Stomach (tissue), 8 donors: ENCODE measurements at regions not wholly inside any gene's neighbourhood (a gene's known extent, or its start where the extent isn't known, plus 50 kb on each side); places are given as distances from the start of the nearest gene placed in this dataset.

Experiments used
- DNase-seq, 2 donors: peaks; one replicate each; pipeline versions ENCODE4 v3.0.0 to v3.0.0-alpha.2; 2013 to 2019
- H3K27ac ChIP-seq, 5 donors: fragments of 200-600 bp in 4 of 5; sonication (generic) in 4 of 5; one replicate each; pipeline ENCODE4 v1.5.1; 2013 to 2019; ENCODE audit warnings: mild to moderate bottlenecking in 1 of 5, moderate library complexity in 1 of 5
- H3K27me3 ChIP-seq, 3 donors: fragments of 200-600 bp; sonication (generic); one replicate each; pipeline ENCODE4 v1.5.1; 2017 to 2019; ENCODE audit warnings: mixed run types in 1 of 3
- H3K36me3 ChIP-seq, 4 donors: fragments of 200-600 bp; sonication (generic); 1 replicate in 3 of 4; 2 replicates in 1 of 4; pipeline ENCODE4 v1.5.1; 2016 to 2019
- H3K4me1 ChIP-seq, 4 donors: fragments of 200-600 bp; sonication (generic); one replicate each; pipeline ENCODE4 v1.5.1; 2016 to 2019
- H3K4me3 ChIP-seq, 4 donors: fragments of 200-600 bp; sonication (generic) in 3 of 4; one replicate each; pipeline ENCODE4 v1.5.1; 2016 to 2019; ENCODE audit warnings: mild to moderate bottlenecking in 1 of 4
- H3K9me3 ChIP-seq, 4 donors: fragments of 200-600 bp; sonication (generic); one replicate each; pipeline ENCODE4 v1.5.1; 2016 to 2019
- EP300 ChIP-seq: sonication (generic); formaldehyde crosslinking; IDR thresholded peaks from one replicate; pipeline ENCODE4 v1.6.1; 2017; ENCODE audit warnings: antibody characterized with exemption
- POLR2A ChIP-seq, 4 donors: fragments of 450-650 bp; IDR thresholded peaks; one replicate each; pipeline ENCODE4 v1.6.1; 2016; ENCODE audit warnings: antibody characterized with exemption in 4 of 4, control low read depth in 2 of 4, mild to moderate bottlenecking in 1 of 4, moderate library complexity in 1 of 4
- POLR2AphosphoS5 ChIP-seq, 3 donors: sonication (generic); formaldehyde crosslinking; IDR thresholded peaks; one replicate each; pipeline ENCODE4 v1.6.1; 2016; ENCODE audit warnings: antibody characterized with exemption in 3 of 3
- WGBS, 5 donors: extraction: QIAGEN DNeasy Blood & Tissue Kit in 3 of 5; methylation state at CpG; one replicate each; pipeline versions ENCODE4 v1.1.5 to v1.1.7; 2013 to 2018; 5-methylcytosine and 5-hydroxymethylcytosine counted together
- intact Hi-C: fragments of 100-400 bp; cut with DNase I; formaldehyde crosslinking; loops from one replicate; pipeline ENCODE4 v1.15.1; 2023; ENCODE audit warnings: low total_unique reads
- TF ChIP-seq, protein P1 (sequence below), 7 experiments: fragments of 450-650 bp in 4 of 7; fragments of 200-600 bp in 3 of 7; sonication (generic) in 3 of 7; IDR thresholded peaks; one replicate each; pipeline ENCODE4 v1.5.1; 2016 to 2019; ENCODE audit warnings: antibody characterized with exemption in 7 of 7, control low read depth in 2 of 7, mild to moderate bottlenecking in 1 of 7
- donor health status: healthy with polysubstance abuse.
- donor health status: Bipolar disorder and iron deficiency.
- donor health status: healthy.

DNA sequence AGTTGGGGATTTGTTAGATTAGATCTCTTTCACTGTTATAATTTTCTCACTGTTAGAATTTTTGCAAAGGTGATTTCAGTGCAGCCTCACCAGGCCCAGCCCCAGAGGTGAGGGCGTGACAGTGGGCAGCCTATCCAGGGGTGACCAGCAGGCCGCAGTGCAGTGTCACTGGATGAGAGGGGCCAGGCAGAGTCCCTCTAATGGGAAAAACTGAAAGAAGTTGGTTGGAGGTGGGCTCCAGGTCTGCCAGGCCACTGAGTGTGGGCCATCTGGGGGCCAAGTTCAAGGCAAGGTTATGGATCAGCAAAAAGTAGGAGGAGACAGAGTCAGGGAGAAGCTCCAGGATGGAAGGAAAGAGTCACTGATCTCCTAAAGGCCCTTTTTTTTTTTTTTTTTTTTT is 90.5 kb upstream of the SDK1 start:
- WGBS, 5 donors, result 90 to 98% (median 96%) methylated on average over 2 of the region's 2 CpGs
- Histone ChIP-seq H3K27ac (no peak overlapping the region), H3K9me3 (peaks cover 0 to 4% (median 0%) of the 10 kb centered on the region in 4 donors), H3K4me1 (no peaks in the 10 kb centered on the region), H3K27me3 (no peaks in the 10 kb centered on the region), H3K36me3 (no peaks in the 10 kb centered on the region), H3K4me3 (no peak overlapping the region)
- intact Hi-C loops, result no loop called here
- no peak for TF ChIP-seq POLR2AphosphoS5 (IDR thresholded peaks at IDR 0.05)
- TF ChIP-seq POLR2A (IDR thresholded peaks at IDR 0.05), result no peak
- no peak for TF ChIP-seq EP300
- TF ChIP-seq, protein P1, sequence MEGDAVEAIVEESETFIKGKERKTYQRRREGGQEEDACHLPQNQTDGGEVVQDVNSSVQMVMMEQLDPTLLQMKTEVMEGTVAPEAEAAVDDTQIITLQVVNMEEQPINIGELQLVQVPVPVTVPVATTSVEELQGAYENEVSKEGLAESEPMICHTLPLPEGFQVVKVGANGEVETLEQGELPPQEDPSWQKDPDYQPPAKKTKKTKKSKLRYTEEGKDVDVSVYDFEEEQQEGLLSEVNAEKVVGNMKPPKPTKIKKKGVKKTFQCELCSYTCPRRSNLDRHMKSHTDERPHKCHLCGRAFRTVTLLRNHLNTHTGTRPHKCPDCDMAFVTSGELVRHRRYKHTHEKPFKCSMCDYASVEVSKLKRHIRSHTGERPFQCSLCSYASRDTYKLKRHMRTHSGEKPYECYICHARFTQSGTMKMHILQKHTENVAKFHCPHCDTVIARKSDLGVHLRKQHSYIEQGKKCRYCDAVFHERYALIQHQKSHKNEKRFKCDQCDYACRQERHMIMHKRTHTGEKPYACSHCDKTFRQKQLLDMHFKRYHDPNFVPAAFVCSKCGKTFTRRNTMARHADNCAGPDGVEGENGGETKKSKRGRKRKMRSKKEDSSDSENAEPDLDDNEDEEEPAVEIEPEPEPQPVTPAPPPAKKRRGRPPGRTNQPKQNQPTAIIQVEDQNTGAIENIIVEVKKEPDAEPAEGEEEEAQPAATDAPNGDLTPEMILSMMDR (IDR thresholded peaks at IDR 0.05), result no peak
- no peak for DNase-seq

DNA sequence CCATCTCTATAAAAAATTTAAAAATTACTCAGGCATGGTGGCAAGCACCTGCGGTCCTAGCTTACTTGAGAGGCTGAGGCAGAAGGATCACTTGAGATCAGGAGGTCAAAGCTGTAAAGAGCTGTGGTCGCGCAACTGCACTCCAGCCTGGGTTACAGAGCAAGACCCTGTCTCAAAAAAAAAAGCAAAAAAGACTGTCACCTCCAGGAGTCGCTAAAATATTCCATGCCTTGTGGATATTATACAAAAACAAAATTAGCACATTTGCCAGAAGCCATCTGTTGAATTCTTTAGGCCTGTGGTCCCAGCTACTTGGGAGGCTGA is 87.0 kb upstream of the SDK1 start:
- no peak overlapping the region for H3K4me3 ChIP-seq
- H3K9me3 ChIP-seq, result peaks cover 0 to 3% (median 0%) of the 10 kb centered on the region in 4 donors
- H3K27ac ChIP-seq, result no peak overlapping the region
- WGBS, 5 donors, result 70 to 84% (median 71%) methylated on average over 4 of the region's 4 CpGs
- no peak for DNase-seq
- no peaks in the 10 kb centered on the region for H3K27me3 ChIP-seq
- intact Hi-C loops, result no loop called here
- TF ChIP-seq, protein P1 (IDR thresholded peaks at IDR 0.05), result no peak
- TF ChIP-seq EP300, result no peak
- no peak for TF ChIP-seq POLR2AphosphoS5 (IDR thresholded peaks at IDR 0.05)
- TF ChIP-seq POLR2A (IDR thresholded peaks at IDR 0.05), result no peak
- no peaks in the 10 kb centered on the region for H3K36me3 ChIP-seq
- peaks cover 0 to 27% (median 6%) of the 10 kb centered on the region in 4 donors for H3K4me1 ChIP-seq

DNA sequence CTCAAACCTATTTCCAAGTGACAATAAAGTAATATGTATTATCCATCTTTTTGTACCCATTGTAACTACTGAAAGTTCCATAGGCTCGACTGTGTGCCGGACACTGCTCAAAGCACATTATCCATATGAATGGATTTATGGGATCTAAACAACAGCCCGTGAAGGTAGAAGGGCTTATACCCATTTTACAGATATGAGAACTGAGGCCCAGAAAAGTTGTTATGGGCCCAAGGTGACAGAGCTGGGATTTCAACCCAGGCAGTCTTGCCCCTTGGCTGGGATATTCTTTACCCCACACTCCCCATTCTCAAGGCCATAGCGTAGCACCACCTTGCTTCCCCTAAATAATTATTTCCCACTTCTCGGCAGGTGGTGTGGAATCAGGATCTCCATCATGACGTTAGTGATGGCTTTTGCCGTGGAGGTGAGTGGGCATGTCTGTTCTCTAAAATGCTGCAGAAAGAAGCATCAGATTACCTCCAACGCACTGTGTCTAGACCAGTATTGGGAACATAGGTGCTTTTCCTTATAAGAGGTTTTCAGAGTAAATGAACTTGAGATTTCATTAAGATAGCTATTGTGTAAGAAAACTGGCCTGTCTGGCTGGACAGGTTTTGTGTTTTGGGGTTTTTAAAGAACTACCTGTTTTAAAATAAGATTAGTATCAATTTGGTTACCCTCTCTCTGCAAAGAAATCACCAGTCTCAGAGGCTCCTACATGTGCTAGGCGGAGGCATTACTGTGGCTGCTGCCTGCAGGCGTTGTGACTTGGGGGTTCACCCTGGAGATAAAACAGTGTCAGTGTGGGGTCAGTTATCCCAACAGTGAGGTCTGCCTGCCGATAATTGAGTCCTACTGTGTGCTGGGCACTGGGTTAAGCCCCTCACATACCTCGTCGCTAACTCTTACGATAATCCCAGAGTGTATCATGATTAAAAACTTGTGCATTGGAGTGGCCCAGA is 85.1 kb upstream of the SDK1 start:
- intact Hi-C loops, result no loop called here
- WGBS, 5 donors, result 66 to 82% (median 72%) methylated on average over 14 of the region's 14 CpGs
- Histone ChIP-seq H3K4me1 (peaks cover 0 to 28% (median 9%) of the 10 kb centered on the region in 4 donors), H3K9me3 (no peaks in the 10 kb centered on the region), H3K27me3 (no peaks in the 10 kb centered on the region), H3K4me3 (no peak overlapping the region), H3K36me3 (no peaks in the 10 kb centered on the region), H3K27ac (no peak overlapping the region)
- DNase-seq, result peak; percentile 38
- TF ChIP-seq, protein P1 (IDR thresholded peaks at IDR 0.05), result no peak
- TF ChIP-seq POLR2AphosphoS5 (IDR thresholded peaks at IDR 0.05) (no peak), EP300 (no peak), POLR2A (IDR thresholded peaks at IDR 0.05) (no peak)

DNA sequence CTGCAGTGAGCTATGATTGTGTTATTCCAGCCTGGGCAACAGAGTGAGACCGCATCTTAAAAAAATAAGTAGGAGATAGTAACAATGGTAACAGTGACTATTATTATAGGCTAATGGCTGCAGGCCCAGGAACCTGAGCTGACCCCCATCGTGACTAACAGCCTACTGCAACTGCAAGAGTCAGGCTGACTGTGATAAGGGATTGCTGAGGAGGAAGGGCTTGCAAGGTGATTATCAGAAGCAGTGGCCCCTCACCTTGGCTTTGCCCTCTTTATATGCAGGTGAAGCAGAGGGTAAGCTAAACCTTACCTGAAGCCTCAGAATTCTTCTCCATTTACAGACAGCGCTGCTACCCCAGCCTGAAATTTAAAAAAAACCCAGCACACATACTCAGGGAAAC is 83.9 kb upstream of the SDK1 start:
- no peak overlapping the region for H3K4me3 ChIP-seq
- TF ChIP-seq, protein P1 (IDR thresholded peaks at IDR 0.05), result no peak
- TF ChIP-seq POLR2AphosphoS5 (IDR thresholded peaks at IDR 0.05), result peak in 1 of 3 donors; percentile 47
- H3K36me3 ChIP-seq, result no peaks in the 10 kb centered on the region
- DNase-seq, result peak; percentile 53 to 70
- intact Hi-C loops, result no loop called here
- peaks cover 0 to 28% (median 9%) of the 10 kb centered on the region in 4 donors for H3K4me1 ChIP-seq
- H3K9me3 ChIP-seq, result no peaks in the 10 kb centered on the region
- H3K27me3 ChIP-seq, result no peaks in the 10 kb centered on the region
- 49 to 66% (median 52%) methylated on average over 3 of the region's 3 CpGs for WGBS, 5 donors
- H3K27ac ChIP-seq, result no peak overlapping the region
